ENCODE measurements at regions not wholly inside any gene's neighbourhood (a gene's known extent, or its start where the extent isn't known, plus 50 kb on each side); places are given as distances from the start of the nearest gene placed in this dataset.

- TF ChIP-seq REST (IDR thresholded peaks at IDR 0.05) (no peak), TAF1 (conservative IDR thresholded peaks at IDR 0.05) (no peak), RAD21 (IDR thresholded peaks at IDR 0.05) (no peak), CTCF (IDR thresholded peaks at IDR 0.05; ENCODE audit: low read depth, low read length, missing input control) (no peak), MAX (IDR thresholded peaks at IDR 0.05) (no peak), HNF4G (IDR thresholded peaks at IDR 0.05) (no peak), SP1 (IDR thresholded peaks at IDR 0.05) (no peak), EGR1 (IDR thresholded peaks at IDR 0.05; ENCODE audit: low read depth in 2 of 2) (no peak), ATF3 (IDR thresholded peaks at IDR 0.05) (no peak), ZBTB33 (IDR thresholded peaks at IDR 0.05) (no peak)
Measured at GRCh38 chr18:41418598-41418997, 536.4 kb upstream of the PIK3C3 start.

Data from liver (tissue), 3 donors.